Stimulated activated naive CD4-positive, alpha-beta T cell (primary cell): ENCODE measurements at regions not wholly inside any gene's neighbourhood (a gene's known extent, or its start where the extent isn't known, plus 50 kb on each side); places are given as distances from the start of the nearest gene placed in this dataset.
"Not testable (repeated sequence)": the region's sequence is repeated elsewhere in the genome, so short reads cannot be mapped to it uniquely, and the experiment has no call there.

Experiments
- DNase-seq, 6 experiments: peaks; one replicate each; lab custom pipeline; 2025; lab: John Stamatoyannopoulos, UW

GRCh38 chr4:112775801-112776200, 138.9 kb downstream of the LARP7 start:
- no peak for DNase-seq

- DNase-seq: no peak
These were observed 139.6 kb downstream of the LARP7 start for GRCh38 chr4:112776535-112776934.

- no peak for DNase-seq
These were observed 141.6 kb downstream of the LARP7 start for GRCh38 chr4:112778520-112778919.

GRCh38 chr4:112793033-112793432, 156.1 kb downstream of the LARP7 start:
- DNase-seq: no peak

GRCh38 chr4:112800001-112800400, 163.1 kb downstream of the LARP7 start:
- DNase-seq: no peak

GRCh38 chr4:112801341-112801740, 164.4 kb downstream of the LARP7 start:
- no peak for DNase-seq

GRCh38 chr4:112802780-112803179, 165.8 kb downstream of the LARP7 start:
- no peak for DNase-seq

- DNase-seq: no peak
These were observed 170.1 kb downstream of the LARP7 start for GRCh38 chr4:112807083-112807482.

GRCh38 chr4:112808001-112808400, 171.1 kb downstream of the LARP7 start:
- DNase-seq: no peak

- DNase-seq: no peak
These were observed 176.8 kb downstream of the LARP7 start for GRCh38 chr4:112813790-112814189.

- no peak for DNase-seq
These were observed 181.1 kb downstream of the LARP7 start for GRCh38 chr4:112817933-112818593.

- no peak for DNase-seq
These were observed 181.6 kb downstream of the LARP7 start for GRCh38 chr4:112818594-112818965.

GRCh38 chr4:112819729-112820128, 182.8 kb downstream of the LARP7 start:
- no peak for DNase-seq

GRCh38 chr4:112823156-112823555, 186.2 kb downstream of the LARP7 start:
- no peak for DNase-seq

- no peak for DNase-seq
These were observed 186.7 kb downstream of the LARP7 start for GRCh38 chr4:112823606-112824005.

GRCh38 chr4:112830753-112831386, 193.9 kb downstream of the LARP7 start:
- DNase-seq: no peak

- DNase-seq: no peak
These were observed 195.6 kb downstream of the LARP7 start for GRCh38 chr4:112832493-112832892.

GRCh38 chr4:112836895-112837294, 200.0 kb downstream of the LARP7 start:
- no peak for DNase-seq

- DNase-seq: not testable (repeated sequence)
These were observed 201.1 kb downstream of the LARP7 start for GRCh38 chr4:112838015-112838414.

- DNase-seq: no peak
These were observed 203.1 kb downstream of the LARP7 start for GRCh38 chr4:112840061-112840460.

GRCh38 chr4:112840619-112841018, 203.7 kb downstream of the LARP7 start:
- DNase-seq: no peak

GRCh38 chr4:112842513-112842912, 205.6 kb downstream of the LARP7 start:
- no peak for DNase-seq

GRCh38 chr4:112845386-112845785, 204.1 kb upstream of the ANK2 start:
- DNase-seq: no peak

- DNase-seq: no peak
These were observed 202.4 kb upstream of the ANK2 start for GRCh38 chr4:112847045-112847444.
